ENCODE measurements at regions not wholly inside any gene's neighbourhood (a gene's known extent, or its start where the extent isn't known, plus 50 kb on each side); places are given as distances from the start of the nearest gene placed in this dataset.

DNA sequence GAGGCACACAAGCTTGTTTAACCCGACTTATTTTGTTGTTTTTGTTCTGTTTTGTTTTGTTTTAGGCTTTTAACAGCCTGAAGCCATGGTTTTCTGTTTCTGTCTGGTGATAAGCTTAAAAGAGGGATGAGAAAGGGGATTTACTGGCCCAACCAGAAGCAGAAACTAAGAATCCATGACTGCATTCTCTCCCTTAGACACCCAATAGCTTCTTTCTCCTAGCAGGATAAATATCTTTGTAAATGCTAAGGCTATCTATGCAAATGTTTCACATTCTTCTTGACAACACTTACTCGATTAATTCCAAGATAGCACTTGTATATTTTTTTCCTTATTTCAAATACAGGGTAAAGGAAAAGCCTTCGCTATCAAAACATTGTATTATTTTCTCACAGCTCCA is 53.7 kb upstream of the SMAD1 start:
- DNase-seq (ENCODE audit: low read depth): no peak

DNA sequence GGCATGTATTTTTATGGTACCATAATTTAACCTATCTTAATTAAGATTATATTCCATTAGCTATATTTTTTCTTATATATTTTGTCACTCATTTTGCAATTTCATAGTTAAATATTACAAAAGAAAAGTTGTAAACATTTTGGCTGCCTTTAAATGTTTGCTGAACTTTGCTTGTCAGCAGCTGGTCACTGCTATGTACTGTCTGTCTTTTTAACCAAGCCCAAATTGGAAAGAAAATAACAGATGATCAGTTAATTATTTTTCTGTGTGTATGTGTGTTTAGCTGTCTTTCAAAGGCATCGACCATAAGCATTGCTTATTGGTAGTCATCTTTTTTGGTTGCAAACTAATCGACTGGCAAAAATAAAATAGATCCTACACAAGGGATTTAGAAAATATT is 54.4 kb upstream of the SMAD1 start:
- no peak for DNase-seq (ENCODE audit: low read depth)

DNA sequence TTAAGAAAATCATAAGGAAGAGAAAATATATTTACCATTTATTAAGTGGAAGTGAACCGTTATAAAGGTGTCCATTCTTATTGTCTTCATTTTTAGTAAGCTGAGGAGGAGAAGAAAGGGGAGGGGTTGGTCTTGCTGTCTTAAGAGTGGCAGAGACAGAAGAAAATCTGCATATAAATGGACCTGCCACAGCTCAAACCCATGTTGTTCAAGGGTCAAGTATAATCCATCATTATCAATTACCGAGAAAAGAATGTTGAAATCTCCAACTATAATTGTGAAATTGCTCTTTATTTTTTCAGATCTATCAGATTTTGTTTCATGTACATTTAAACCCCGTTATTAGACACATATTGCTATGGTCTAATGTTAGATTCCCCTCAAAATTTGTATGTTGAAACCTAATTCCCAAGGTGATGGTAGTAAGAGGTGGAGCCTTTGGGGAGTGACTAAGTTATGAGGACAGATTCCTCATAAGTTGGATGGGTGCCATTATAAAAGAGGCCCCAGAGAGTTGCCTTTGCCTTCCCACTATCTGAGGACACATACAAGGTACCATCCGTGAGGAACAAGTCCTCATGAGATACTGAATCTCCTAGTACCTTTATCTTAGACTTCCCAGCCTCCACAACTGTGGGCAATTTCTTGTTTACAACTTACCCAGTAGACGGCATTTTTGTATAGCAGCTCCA is 58.5 kb upstream of the SMAD1 start:
- no peak for DNase-seq (ENCODE audit: low read depth)

DNA sequence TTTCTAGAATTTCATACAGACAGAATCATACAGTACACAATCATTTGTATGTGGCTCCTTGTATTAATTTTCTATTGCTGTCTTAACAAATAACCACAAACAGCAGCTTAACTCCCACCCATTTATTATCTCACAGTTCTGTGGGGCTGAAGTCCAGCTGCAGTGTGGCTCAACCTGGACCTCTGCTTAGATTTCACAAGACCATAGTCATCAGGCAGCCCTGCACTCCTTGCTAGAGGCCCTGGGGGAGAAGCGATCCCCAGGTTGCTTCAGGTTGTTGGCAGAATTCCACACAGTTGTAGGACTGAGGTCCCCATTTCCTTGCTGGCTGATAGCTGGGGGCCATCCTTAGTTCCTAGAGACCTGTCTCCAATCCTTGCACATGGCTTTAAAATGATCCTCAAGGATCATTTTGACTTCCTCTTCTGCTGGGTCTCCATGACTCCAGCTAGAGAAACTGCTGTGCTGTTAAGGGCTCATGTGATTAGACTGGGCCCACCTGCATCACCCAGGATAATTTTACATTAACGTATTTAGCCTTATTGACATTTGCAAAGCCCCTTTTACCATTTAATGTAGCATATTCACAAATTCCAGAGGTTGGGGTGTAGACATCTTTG is 60.9 kb upstream of the SMAD1 start:
- peak; percentile 50 for DNase-seq (ENCODE audit: low read depth)

DNA sequence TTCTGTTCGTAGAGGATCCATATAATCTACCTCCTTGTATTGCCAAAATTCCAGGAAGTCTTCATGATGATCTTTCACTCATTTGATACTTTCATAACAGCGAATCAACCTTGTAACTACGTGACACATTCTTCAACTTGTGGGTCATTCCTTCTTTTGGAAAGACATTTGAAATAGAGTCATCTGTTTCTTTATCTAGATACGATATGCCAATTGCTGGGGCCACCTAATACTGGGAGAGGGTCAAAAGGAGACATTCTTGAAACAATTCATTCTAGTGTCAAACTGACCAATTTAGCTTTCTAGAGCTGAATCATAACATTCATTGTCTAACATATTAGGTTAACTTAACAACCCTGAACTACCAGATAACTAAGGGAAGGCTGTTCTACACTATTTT is 62.9 kb upstream of the SMAD1 start:
- DNase-seq (ENCODE audit: low read depth): no peak

DNA sequence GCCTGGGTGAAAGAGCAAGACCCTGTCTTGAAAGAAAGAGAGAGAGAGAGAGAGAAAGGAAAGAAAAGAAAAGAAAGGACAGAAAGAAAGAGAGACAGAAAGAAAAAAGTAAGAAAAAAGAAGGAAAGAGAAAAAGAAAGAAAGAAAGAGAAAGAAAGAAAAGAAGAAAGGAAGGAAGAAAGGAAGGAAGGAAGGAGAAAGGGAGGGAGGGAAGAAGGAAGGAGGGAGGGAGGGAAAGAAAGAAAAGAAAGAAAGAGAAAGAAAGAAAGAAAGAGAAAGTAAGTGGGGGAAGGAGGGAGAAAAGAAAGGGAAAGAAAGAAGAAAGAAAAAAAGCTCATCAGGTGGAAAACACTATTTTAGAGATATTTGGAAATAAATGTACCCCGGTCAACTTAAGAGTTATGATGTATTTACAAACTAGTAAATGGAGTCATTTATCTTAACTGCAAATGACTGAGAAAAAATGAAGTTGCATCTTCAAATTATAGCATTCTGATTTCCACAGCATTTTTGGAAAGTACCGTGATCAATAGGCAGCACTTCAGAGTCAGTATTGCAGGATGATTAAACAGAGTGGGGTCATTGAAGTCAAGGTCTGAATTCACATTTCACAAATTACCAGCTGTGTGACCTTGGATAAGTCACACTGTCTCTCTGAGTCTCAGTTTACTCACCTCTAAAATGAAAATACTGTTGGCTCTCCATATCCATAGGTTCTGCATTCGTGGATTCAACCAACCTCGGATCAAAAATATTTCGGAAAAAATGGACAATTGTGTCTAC is 64.1 kb upstream of the SMAD1 start:
- no peak for DNase-seq (ENCODE audit: low read depth)

DNA sequence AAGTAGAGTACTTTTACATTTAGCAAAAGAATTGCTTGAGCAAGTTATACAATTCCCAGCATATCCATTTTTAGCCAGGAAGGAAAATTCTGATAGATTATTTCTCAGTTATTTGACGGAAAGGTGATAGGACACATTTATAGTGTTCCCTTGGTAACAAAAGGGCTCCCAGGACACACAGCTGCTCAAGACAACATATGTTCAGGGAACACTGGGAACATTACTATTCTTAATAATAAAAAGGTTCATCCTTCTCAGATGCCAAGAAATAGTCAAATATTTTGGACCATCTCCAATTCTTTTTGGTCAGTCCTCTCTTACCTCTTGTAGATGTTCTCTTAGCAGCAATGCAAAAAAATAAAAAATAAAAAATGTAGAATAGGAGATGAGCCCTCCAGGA is 66.8 kb upstream of the SMAD1 start:
- no peak for DNase-seq (ENCODE audit: low read depth)

DNA sequence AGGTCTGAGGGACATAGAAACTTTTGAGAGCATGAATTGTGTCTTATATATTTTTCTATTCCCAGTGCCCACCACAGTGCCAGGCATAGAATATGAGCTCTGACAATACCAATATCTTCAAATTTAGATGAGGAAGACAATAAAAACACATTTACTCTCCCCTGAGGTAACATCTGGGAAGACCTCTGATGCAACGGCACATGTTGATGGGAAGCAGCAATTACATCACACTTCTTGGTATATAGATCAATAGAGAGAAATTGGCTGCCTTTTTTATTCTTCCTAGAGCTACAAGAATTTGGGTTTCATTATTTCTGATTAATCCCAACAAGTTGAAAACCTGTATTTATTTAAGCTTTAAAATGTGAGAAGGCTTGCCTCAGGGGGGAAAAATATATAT is 67.4 kb upstream of the SMAD1 start:
- DNase-seq (ENCODE audit: low read depth): no peak

DNA sequence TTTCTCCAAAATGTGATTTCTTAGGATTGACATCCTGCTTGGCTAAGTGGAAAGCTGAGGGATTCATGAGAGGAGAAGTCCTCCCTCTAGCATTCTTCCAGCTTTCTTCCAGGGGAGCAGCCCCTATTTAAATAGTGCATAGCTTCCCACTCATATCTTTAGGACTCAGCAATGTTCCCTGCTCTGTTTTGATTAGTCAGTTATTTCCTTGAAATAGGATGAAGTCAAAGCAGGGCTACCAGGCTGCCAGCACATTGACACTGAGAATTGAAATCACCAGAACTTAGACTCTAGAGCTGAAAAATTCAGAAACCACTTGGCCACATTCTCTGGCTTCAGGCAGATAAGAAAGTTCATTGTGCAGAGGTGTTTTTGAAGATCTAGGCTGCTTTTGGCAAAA is 74.7 kb upstream of the SMAD1 start:
- DNase-seq (ENCODE audit: low read depth): no peak

DNA sequence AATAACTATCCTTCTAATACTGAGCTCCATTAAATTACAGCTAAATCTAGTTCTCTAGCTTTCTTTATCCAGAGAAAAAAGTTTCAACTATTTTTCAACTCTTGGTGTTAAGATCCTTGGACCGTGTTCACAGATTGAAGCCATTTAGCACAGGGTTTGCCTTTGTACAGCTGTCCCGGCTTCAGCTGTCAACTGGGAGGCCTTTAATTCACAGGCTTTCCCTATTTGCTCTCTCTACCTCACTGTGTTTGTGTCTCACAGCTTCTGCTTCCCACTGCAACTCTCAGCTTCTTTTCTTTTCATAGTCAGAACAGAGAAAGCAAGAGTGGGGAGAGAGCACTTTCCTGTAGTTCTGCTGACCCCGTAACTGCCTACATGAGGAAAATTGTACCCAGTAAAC is 76.9 kb upstream of the SMAD1 start:
- no peak for DNase-seq (ENCODE audit: low read depth)

DNA sequence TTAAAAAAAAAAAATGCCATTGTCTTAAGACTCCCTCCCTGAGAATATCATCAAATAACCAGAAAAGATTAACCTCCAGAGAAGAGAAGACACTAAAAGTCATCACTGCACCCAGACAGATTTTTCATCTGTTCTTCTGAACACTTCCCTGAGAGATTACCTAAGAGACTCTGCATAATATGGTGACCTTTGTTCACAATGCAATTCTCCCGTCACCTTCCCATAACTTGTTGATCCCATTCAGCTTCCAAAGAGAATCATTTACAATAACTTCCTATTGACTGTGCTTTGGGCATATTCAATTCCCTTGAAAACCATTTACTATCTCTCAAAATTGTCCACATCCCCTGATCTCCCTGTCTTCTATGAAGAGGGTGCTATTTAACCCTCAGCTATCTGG is 85.1 kb upstream of the SMAD1 start:
- no peak for DNase-seq (ENCODE audit: low read depth)

DNA sequence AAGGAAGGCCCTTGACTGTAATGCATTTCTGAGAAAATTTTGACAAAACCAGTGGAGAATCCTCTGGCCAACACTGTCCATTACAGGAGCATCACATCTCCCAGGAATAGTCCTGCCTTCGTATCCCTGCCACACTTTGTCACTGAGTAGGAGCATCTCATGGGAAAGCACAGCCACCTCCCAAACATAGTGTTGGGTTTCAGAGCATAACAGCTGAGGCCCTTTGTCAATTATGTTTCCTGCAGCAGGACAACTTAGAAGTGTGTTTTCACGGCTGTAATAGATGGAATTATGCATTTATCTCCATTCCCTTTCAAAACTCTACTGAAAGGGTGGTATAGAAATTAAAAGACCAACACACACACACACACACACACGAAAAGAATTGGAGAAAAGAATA is 91.1 kb upstream of the SMAD1 start:
- DNase-seq (ENCODE audit: low read depth): no peak

DNA sequence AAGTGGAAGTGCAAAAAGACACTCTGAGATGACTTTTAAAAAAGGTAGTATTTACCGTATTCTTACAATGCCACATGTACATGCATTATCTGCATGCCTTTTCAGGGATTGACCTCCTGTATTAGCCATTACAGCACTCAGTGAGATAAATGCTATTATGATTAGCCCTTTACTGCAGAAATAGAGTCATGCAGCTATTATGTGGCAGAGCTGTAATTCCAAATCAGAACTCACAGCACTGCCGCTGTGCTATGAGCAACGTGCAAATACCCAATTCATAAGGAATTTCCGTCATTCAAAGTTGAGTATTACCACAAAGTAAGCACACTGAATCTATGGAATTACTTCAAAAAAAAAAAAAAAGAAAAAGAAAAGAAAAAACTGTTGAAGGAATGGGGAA is 92.1 kb upstream of the SMAD1 start:
- no peak for DNase-seq (ENCODE audit: low read depth)

DNA sequence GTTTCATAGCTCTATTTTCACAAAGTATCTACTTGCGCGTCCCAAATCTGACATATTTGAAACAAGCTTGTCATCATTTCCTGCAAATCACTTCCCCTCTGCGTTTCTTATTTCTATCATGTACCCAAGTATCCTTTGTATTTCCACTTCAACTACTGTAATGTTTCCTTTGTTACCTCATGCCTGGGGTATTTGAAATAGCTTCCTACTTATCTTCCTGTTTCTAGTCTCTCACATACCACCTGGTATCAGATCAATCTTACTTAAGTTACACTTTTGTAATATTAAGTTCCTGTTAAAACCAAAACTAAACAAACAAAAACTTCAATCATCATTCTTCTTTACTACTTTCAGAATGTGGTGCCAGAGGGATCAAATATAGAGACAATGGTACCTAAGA is 93.6 kb upstream of the SMAD1 start:
- peak; percentile 52 for DNase-seq (ENCODE audit: low read depth)

DNA sequence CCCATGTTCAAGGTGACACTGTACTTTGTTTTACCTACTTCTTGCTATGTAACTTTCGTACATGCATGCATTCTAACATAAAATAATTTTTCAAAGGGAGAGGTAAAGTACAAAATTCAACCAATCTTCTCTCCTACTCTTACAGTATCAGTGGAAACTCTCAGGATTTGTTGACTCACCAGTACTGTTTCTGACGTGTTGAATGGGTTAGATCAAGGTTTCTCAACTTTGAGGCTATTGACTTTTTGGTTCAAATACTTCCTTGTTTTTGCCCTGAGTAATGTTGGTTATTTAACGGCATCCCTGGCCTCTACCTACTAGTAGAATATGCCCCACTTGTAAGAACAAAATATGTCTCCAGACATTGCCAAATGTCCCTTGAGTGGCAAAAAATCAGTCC is 94.6 kb upstream of the SMAD1 start:
- DNase-seq (ENCODE audit: low read depth): no peak

DNA sequence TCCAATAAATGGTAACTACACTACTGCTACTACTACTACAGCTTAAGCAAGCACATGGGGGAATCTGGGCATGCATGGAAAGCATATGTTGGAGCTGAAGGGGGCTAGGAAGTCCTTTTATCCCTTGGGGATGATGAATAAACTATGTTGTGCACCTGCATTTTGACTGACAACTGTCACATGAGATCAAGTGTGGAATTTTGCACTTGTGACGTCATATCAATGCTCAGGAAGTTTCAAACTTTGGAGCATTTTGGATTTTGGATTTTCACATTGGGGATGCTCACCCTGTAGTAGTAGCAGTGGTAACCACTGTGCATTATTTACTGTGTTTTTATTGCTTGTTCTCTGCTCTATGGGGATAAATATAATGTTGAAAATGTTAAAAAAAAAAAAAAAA is 100.5 kb upstream of the SMAD1 start:
- DNase-seq (ENCODE audit: low read depth): no peak

DNA sequence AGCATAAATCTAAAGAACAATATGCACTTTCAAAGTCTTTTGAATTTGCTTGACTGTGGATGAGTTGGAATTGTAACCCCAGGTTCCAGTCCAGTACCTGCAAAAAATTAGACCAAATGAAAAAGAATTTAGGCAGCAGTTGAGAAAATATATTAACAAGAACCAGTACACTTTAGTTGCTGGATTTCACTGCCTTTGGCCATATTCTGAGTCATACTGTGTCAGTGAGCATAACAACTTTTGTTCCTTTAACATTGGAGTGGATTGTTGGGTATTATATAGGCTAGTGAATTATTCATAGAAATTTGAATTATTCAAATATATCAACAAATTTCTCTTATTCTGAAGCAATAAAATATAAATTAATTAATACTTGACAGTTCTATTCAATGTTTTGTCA is 101.5 kb upstream of the SMAD1 start:
- peak; percentile 78 for DNase-seq (ENCODE audit: low read depth)

DNA sequence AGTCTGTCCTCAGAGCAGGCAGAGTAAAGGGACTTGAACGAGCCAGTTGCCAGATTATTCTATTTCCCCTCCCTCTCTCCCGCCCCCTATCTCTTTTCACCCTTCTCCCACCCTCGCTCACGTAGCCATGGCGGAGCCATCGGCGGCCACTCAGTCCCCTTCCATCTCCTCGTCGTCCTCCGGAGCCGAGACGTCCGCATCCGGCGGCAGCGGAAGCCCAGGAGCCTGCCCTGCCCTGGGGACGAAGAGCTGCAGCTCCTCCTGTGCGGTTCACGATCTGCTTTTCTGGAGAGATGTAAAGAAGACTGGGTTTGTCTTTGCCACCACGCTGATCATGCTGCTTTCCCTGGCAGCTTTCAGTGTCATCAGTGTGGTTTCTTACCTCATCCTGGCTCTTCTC is 106.2 kb upstream of the SMAD1 start:
- no peak for DNase-seq (ENCODE audit: low read depth)

DNA sequence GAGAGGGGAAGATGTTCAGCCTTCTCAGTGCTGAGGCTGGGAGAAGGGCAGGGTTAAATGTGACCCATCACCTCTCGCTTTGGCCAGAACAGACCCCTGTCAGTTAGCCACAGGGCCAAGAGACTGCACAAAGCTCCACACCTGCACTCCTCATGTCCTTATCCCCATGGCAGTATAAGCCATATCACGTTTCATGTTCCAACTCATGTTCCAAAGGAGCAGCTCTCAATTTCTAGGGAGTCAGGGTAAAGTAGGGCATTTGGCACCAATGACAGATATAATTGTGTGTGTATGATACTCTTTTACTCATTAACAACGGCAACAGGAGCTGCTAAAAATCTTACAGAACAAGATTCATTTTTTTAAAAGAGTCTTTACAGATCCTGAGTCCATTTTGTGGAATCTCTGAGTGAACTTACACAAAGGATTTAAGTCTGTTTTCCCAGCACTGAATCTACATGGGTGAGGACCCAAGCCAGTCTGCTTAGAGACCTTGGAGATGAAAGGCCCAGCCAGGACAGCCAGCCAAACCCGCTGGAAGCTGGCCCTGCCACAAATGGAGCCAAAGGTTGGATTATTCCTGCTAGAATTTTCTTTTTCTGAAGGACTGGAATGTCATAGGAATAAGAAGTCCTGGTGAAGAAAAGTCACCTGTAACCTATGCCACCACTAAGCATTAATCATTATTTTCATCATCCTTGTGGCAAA is 129.1 kb upstream of the SMAD1 start:
- no peak for DNase-seq (ENCODE audit: low read depth)

DNA sequence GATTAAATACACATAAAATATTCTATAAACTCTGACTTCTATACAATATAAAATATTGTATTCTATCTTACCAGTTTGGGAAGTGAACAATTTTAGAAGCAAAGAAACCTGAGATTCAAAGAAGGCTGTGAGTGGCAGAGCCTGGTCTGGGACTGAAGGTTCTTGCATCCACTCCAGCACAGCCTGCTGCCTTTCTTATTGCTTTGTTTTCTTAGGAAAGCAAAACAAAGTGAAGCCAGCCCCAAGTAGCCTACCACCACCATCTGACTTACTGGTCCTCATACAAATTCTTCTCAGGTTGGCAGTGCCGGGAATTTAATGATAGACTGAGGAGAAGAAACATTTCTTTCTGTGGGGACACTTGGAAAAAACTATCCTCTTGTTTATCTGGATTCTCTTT is 129.7 kb upstream of the SMAD1 start:
- DNase-seq (ENCODE audit: low read depth): no peak

DNA sequence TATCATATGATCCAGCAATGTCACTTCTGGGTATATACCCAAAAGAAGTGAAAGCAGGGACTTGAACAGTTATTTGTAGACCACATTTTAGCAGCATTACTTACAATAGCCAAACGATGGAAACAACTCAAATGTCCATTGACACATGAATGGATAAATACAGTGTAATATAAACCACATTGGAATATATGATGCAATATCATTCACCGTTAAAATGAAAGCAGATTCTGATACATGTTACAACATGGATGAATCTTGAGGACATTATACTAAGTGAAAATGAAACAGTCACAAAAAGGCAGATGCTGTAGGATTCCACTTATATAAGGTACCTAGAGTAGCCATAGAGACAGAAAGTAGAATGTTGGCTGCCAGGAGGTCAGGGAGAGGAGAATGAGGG is 130.5 kb upstream of the SMAD1 start:
- DNase-seq (ENCODE audit: low read depth): no peak

DNA sequence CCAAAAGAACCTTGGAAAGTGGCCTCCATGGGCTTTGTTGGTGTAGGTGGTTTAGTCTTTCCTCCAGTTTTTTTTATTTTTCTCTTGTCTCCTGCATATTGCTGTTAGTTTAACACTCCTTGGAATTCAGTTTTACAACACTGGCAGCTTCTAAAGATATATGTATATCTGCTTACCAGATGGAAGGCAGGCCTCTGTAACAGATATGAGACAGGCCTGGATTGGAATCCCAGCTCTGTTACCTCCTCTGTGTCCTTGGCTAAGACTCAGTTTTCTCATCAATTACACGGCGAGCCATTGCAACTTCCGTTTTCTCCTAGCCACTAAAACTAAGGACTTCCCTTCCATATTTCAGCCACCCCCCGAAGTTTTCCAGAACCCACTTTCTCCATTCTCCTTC is 133.4 kb upstream of the SMAD1 start:
- DNase-seq (ENCODE audit: low read depth): no peak

DNA sequence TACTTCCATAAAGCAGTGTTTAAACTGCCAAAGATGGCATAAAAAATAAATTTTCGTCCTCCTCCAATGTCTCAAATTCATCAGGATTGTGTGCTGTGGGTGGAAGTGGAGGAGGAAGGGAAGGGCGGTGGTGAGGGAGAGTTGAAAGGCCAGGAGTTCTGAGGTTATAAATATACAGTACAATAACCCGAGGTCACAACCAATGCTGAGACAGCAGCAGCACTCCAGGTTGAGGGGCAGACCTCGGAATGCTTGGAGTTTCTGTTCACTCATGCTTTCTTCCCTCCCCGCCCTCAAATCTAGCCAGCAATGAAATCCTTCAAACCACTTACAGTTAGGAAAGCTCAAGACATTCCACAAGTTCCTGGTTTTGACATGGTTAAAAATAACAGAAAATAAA is 134.0 kb upstream of the SMAD1 start:
- DNase-seq (ENCODE audit: low read depth): peak; percentile 73

Measured in renal cortical epithelial cell (primary cell).